ENCODE measurements at regions not wholly inside any gene's neighbourhood (a gene's known extent, or its start where the extent isn't known, plus 50 kb on each side); places are given as distances from the start of the nearest gene placed in this dataset.

GRCh38 chr4:189355590-189355989, 585.1 kb upstream of the FRG1 start:
- WGBS, 2 donors = 93 to 94% methylated on average over 15 to 32 of the region's 33 CpGs
- TF ChIP-seq EP300 (IDR thresholded peaks at IDR 0.05) (no peak), CTCF (IDR thresholded peaks at IDR 0.05) (no peak), POLR2A (IDR thresholded peaks at IDR 0.05) (no peak)
- no peak for DNase-seq (ENCODE audit: low spot score in 2 of 2)

GRCh38 chr4:189362364-189362763, 578.3 kb upstream of the FRG1 start:
- no peaks in the 10 kb centered on the region for H3K9me3 ChIP-seq
- WGBS, 2 donors = 82 to 98% methylated on average over 7 of the region's 7 CpGs
- H3K4me3 ChIP-seq = no peak overlapping the region
- H3K27me3 ChIP-seq = no peaks in the 10 kb centered on the region
- no peaks in the 10 kb centered on the region for H3K4me1 ChIP-seq
- no peaks in the 10 kb centered on the region for H3K36me3 ChIP-seq
- DNase-seq (ENCODE audit: low spot score in 2 of 2) = no peak
- no peak overlapping the region for H3K27ac ChIP-seq
- TF ChIP-seq CTCF (IDR thresholded peaks at IDR 0.05) = no peak
- no peak for TF ChIP-seq POLR2A (IDR thresholded peaks at IDR 0.05)
- TF ChIP-seq EP300 (IDR thresholded peaks at IDR 0.05) = no peak

More at GRCh38 chr4:189355590-189355989, 585.1 kb upstream of the FRG1 start:
- Histone ChIP-seq H3K9me3 (no peaks in the 10 kb centered on the region), H3K4me1 (no peaks in the 10 kb centered on the region), H3K27me3 (no peaks in the 10 kb centered on the region), H3K4me3 (no peak overlapping the region), H3K27ac (no peak overlapping the region), H3K36me3 (no peaks in the 10 kb centered on the region)

GRCh38 chr4:189364032-189364449, 576.6 kb upstream of the FRG1 start:
- no peak for DNase-seq (ENCODE audit: low spot score in 2 of 2)
- Histone ChIP-seq H3K36me3 (no peaks in the 10 kb centered on the region), H3K9me3 (no peaks in the 10 kb centered on the region), H3K27me3 (no peaks in the 10 kb centered on the region), H3K4me3 (no peak overlapping the region), H3K4me1 (no peaks in the 10 kb centered on the region), H3K27ac (no peak overlapping the region)
- 81 to 83% methylated on average over 37 to 41 of the region's 44 CpGs for WGBS, 2 donors
- TF ChIP-seq EP300 (IDR thresholded peaks at IDR 0.05) = no peak
- no peak for TF ChIP-seq CTCF (IDR thresholded peaks at IDR 0.05)
- no peak for TF ChIP-seq POLR2A (IDR thresholded peaks at IDR 0.05)

- Histone ChIP-seq H3K36me3 (no peaks in the 10 kb centered on the region), H3K4me1 (no peaks in the 10 kb centered on the region), H3K9me3 (no peaks in the 10 kb centered on the region), H3K27ac (no peak overlapping the region), H3K27me3 (no peaks in the 10 kb centered on the region), H3K4me3 (no peak overlapping the region)
- no peak for DNase-seq (ENCODE audit: low spot score in 2 of 2)
- TF ChIP-seq EP300 (IDR thresholded peaks at IDR 0.05) (no peak), POLR2A (IDR thresholded peaks at IDR 0.05) (no peak), CTCF (IDR thresholded peaks at IDR 0.05) (no peak)
- WGBS, 2 donors = 83 to 86% methylated on average over 6 of the region's 6 CpGs
Measured at GRCh38 chr4:189365451-189365850, 575.2 kb upstream of the FRG1 start.

GRCh38 chr4:189367832-189368231, 572.8 kb upstream of the FRG1 start:
- WGBS, 2 donors = 86 to 94% methylated on average over 3 of the region's 3 CpGs
- DNase-seq (ENCODE audit: low spot score in 2 of 2) = no peak

More at GRCh38 chr4:189367832-189368231, 572.8 kb upstream of the FRG1 start:
- H3K4me3 ChIP-seq = no peak overlapping the region
- H3K27me3 ChIP-seq = no peaks in the 10 kb centered on the region
- TF ChIP-seq EP300 (IDR thresholded peaks at IDR 0.05) = no peak
- TF ChIP-seq POLR2A (IDR thresholded peaks at IDR 0.05) = no peak
- no peak for TF ChIP-seq CTCF (IDR thresholded peaks at IDR 0.05)
- H3K4me1 ChIP-seq = no peaks in the 10 kb centered on the region
- no peaks in the 10 kb centered on the region for H3K9me3 ChIP-seq
- H3K36me3 ChIP-seq = no peaks in the 10 kb centered on the region
- no peak overlapping the region for H3K27ac ChIP-seq
